H9 (cell line): ENCODE measurements at regions not wholly inside any gene's neighbourhood (a gene's known extent, or its start where the extent isn't known, plus 50 kb on each side); places are given as distances from the start of the nearest gene placed in this dataset.

Experiments
- DNase-seq: peaks from one replicate; pipeline ENCODE4 v3.0.0-alpha.2; 2017
- H2AFZ ChIP-seq: one replicate; pipeline ENCODE4 v1.6.1; 2013; ENCODE audit warnings: mild to moderate bottlenecking, low read length, control low read depth, moderate library complexity
- H2AK5ac ChIP-seq: 2 replicates; pipeline ENCODE4 v1.6.1; 2013; ENCODE audit warnings: low read length, control low read depth, mixed read lengths; ENCODE audit not compliant: insufficient read length
- H2BK120ac ChIP-seq: one replicate; pipeline ENCODE4 v1.6.1; 2013; ENCODE audit warnings: low read depth, mild to moderate bottlenecking, low read length, control low read depth, inconsistent platforms; ENCODE audit not compliant: poor library complexity, severe bottlenecking
- H2BK12ac ChIP-seq: 2 replicates; pipeline ENCODE4 v1.6.1; 2013; ENCODE audit warnings: low read length, control low read depth, mixed read lengths, low read depth; ENCODE audit not compliant: insufficient read length
- H2BK15ac ChIP-seq: 2 replicates; pipeline ENCODE4 v1.6.1; 2013; ENCODE audit warnings: low read depth, low read length, control low read depth
- H2BK20ac ChIP-seq: one replicate; pipeline ENCODE4 v1.6.1; 2013; ENCODE audit warnings: low read depth, mild to moderate bottlenecking, low read length, control low read depth, inconsistent platforms; ENCODE audit not compliant: poor library complexity, severe bottlenecking
- H2BK5ac ChIP-seq: 2 replicates; pipeline ENCODE4 v1.6.1; 2013; ENCODE audit warnings: low read length, control low read depth, mixed read lengths; ENCODE audit not compliant: insufficient read length
- H3K14ac ChIP-seq: 2 replicates; pipeline ENCODE4 v1.6.1; 2013; ENCODE audit warnings: low read length, control low read depth; ENCODE audit not compliant: insufficient read depth
- H3K18ac ChIP-seq: 2 replicates; pipeline ENCODE4 v1.6.1; 2013; ENCODE audit warnings: low read depth, mild to moderate bottlenecking, mixed read lengths, low read length, control low read depth; ENCODE audit not compliant: insufficient read length
- H3K23ac ChIP-seq: 2 replicates; pipeline ENCODE4 v1.6.1; 2013; ENCODE audit warnings: low read length, control low read depth, mixed read lengths, low read depth; ENCODE audit not compliant: insufficient read length
- H3K23me2 ChIP-seq: 2 replicates; pipeline ENCODE4 v1.6.1; 2013; ENCODE audit warnings: low read depth, mild to moderate bottlenecking, mixed read lengths, low read length, control low read depth; ENCODE audit not compliant: insufficient read length, poor library complexity, severe bottlenecking
- H3K27ac ChIP-seq: 2 replicates; pipeline ENCODE4 v1.5.1; 2013; ENCODE audit warnings: low read length, control low read depth, mixed read lengths, low read depth; ENCODE audit not compliant: insufficient read length
- H3K27me3 ChIP-seq: 2 replicates; pipeline ENCODE4 v1.6.1; 2013; ENCODE audit warnings: low read length, control low read depth, inconsistent platforms; ENCODE audit not compliant: insufficient read depth
- H3K4ac ChIP-seq: 2 replicates; pipeline ENCODE4 v1.6.1; 2013; ENCODE audit warnings: low read depth, mild to moderate bottlenecking, control low read depth, inconsistent platforms, low read length, moderate library complexity
- H3K4me1 ChIP-seq: 2 replicates; pipeline ENCODE4 v1.6.1; 2013; ENCODE audit warnings: low read length, control low read depth, inconsistent platforms; ENCODE audit not compliant: insufficient read depth
- H3K4me2 ChIP-seq: 2 replicates; pipeline ENCODE4 v1.6.1; 2013; ENCODE audit warnings: low read length, control low read depth, mixed read lengths; ENCODE audit not compliant: insufficient read length, insufficient read depth
- H3K56ac ChIP-seq: 2 replicates; pipeline ENCODE4 v1.6.1; 2013; ENCODE audit warnings: low read depth, mild to moderate bottlenecking, mixed read lengths, low read length, control low read depth; ENCODE audit not compliant: insufficient read length
- H3K79me1 ChIP-seq: 2 replicates; pipeline ENCODE4 v1.6.1; 2013; ENCODE audit warnings: low read depth, mild to moderate bottlenecking, moderate library complexity, low read length, control low read depth, inconsistent platforms; ENCODE audit not compliant: insufficient read depth, poor library complexity, severe bottlenecking
- H3K79me2 ChIP-seq: 2 replicates; pipeline ENCODE4 v1.6.1; 2013; ENCODE audit warnings: low read length, control low read depth, inconsistent platforms; ENCODE audit not compliant: insufficient read depth
- H3K9ac ChIP-seq: 2 replicates; pipeline ENCODE4 v1.6.1; 2013; ENCODE audit warnings: low read length, control low read depth, mixed read lengths; ENCODE audit not compliant: insufficient read length; ENCODE audit errors: extremely low read depth
- H3K9me3 ChIP-seq: one replicate; pipeline ENCODE4 v1.6.1; 2013; ENCODE audit warnings: low read depth, low read length, inconsistent platforms; ENCODE audit not compliant: control insufficient read depth
- H3T11ph ChIP-seq: one replicate; pipeline ENCODE4 v1.6.1; 2013; ENCODE audit warnings: mild to moderate bottlenecking, low read length, control low read depth, inconsistent platforms
- H4K20me1 ChIP-seq: one replicate; pipeline ENCODE4 v1.6.1; 2013; ENCODE audit not compliant: control insufficient read depth, insufficient read length, insufficient read depth
- H4K5ac ChIP-seq: 2 replicates; pipeline ENCODE4 v1.6.1; 2013; ENCODE audit warnings: low read depth, mild to moderate bottlenecking, mixed read lengths, low read length, control low read depth; ENCODE audit not compliant: insufficient read length
- H4K8ac ChIP-seq: replicated peaks from 2 replicates; pipeline ENCODE4 v1.6.1; 2013; ENCODE audit warnings: low read length, control low read depth, mixed read lengths, low read depth; ENCODE audit not compliant: insufficient read length
- H4K91ac ChIP-seq: 2 replicates; pipeline ENCODE4 v1.6.1; 2013; ENCODE audit warnings: low read depth, mild to moderate bottlenecking, moderate library complexity, mixed read lengths, low read length, control low read depth; ENCODE audit not compliant: insufficient read length
- H3K27ac Mint-ChIP-seq, 3 experiments: 2 replicates in 2 of 3; 3 replicates in 1 of 3; pipeline ENCODE4 v1.8.0; 2020 to 2021; ENCODE audit warnings: mixed read lengths in 3 of 3, mild to moderate bottlenecking in 1 of 3, moderate library complexity in 1 of 3
- H3K27me3 Mint-ChIP-seq: 2 replicates; pipeline ENCODE4 v1.8.0; 2021; ENCODE audit warnings: low read depth, mild to moderate bottlenecking, moderate library complexity, mixed read lengths
- H3K36me3 Mint-ChIP-seq, 3 experiments: 2 replicates in 2 of 3; 3 replicates in 1 of 3; pipeline ENCODE4 v1.8.0; 2020 to 2021; ENCODE audit warnings: low read depth in 3 of 3, mixed read lengths in 3 of 3; ENCODE audit not compliant: insufficient read depth in 1 of 3
- H3K4me1 Mint-ChIP-seq, 2 experiments: 2 replicates each; pipeline ENCODE4 v1.8.0; 2020; ENCODE audit warnings: mixed read lengths in 2 of 2
- H3K4me3 Mint-ChIP-seq, 2 experiments: 2 replicates in 1 of 2; 3 replicates in 1 of 2; pipeline ENCODE4 v1.8.0; 2020 to 2021; ENCODE audit warnings: mild to moderate bottlenecking in 2 of 2, mixed read lengths in 2 of 2, moderate library complexity in 1 of 2
- H3K9me3 Mint-ChIP-seq, 2 experiments: 2 replicates in 1 of 2; 3 replicates in 1 of 2; pipeline ENCODE4 v1.8.0; 2020; ENCODE audit warnings: mild to moderate bottlenecking in 2 of 2, mixed read lengths in 2 of 2, moderate library complexity in 1 of 2
- CTCF ChIP-seq: fragments of 200-600 bp; sonication (generic); conservative IDR thresholded peaks from 3 replicates; pipeline ENCODE4 v1.8.0; 2021; ENCODE audit warnings: antibody characterized with exemption, mild to moderate bottlenecking
- WGBS: extraction: QIAGEN DNeasy Blood & Tissue Kit; methylation state at CpG from one replicate; pipeline ENCODE4 v1.1.7; 2013; ENCODE audit warnings: missing lambda C conversion rate, low lambda C conversion rate, mixed read lengths; ENCODE audit not compliant: insufficient read length; ENCODE audit errors: extremely low coverage; 5-methylcytosine and 5-hydroxymethylcytosine counted together

- no peak for TF ChIP-seq CTCF
- Histone ChIP-seq H4K8ac (no peak overlapping the region), H3K23ac (no peak overlapping the region), H3K23me2 (no peaks in the 10 kb centered on the region), H4K20me1 (no peaks in the 10 kb centered on the region), H3K4me2 (no peak overlapping the region), H3K9me3 (no peaks in the 10 kb centered on the region), H3K9ac (no peak overlapping the region), H3K18ac (no peak overlapping the region), H3K79me2 (no peaks in the 10 kb centered on the region), H3K14ac (no peak overlapping the region), H2BK12ac (no peak overlapping the region), H3K79me1 (no peaks in the 10 kb centered on the region), H2AFZ (no peak overlapping the region), H2BK5ac (no peak overlapping the region), H3K27me3 (no peaks in the 10 kb centered on the region), H4K5ac (no peak overlapping the region), H2AK5ac (no peak overlapping the region), H2BK20ac (no peak overlapping the region), H3T11ph (no peak overlapping the region), H3K4ac (no peak overlapping the region), H3K56ac (no peak overlapping the region), H3K4me1 (no peaks in the 10 kb centered on the region; the same call in 1 of the 2 replicates), H2BK15ac (no peak overlapping the region), H3K27ac (no peak overlapping the region), H2BK120ac (no peak overlapping the region), H4K91ac (no peak overlapping the region)
- no peak for DNase-seq
- Mint-ChIP-seq H3K4me1 (peaks cover 11 to 28% of the 10 kb centered on the region in 2 experiments), H3K36me3 (peaks cover 0 to 10% (median 0%) of the 10 kb centered on the region in 3 experiments; a peak in 3 of 7 replicates), H3K27me3 (no peaks in the 10 kb centered on the region; the same call in 1 of the 2 replicates), H3K27ac (no peak overlapping the region), H3K9me3 (peaks cover 3 to 8% of the 10 kb centered on the region in 2 experiments; a peak in 3 of 5 replicates), H3K4me3 (no peak overlapping the region)
- WGBS: no CpG with 5 or more reads among the region's 2 CpGs
These were observed 468.6 kb downstream of the COG6 start for GRCh38 chr13:40123962-40124632.
